ENCODE measurements at regions not wholly inside any gene's neighbourhood (a gene's known extent, or its start where the extent isn't known, plus 50 kb on each side); places are given as distances from the start of the nearest gene placed in this dataset.

DNA sequence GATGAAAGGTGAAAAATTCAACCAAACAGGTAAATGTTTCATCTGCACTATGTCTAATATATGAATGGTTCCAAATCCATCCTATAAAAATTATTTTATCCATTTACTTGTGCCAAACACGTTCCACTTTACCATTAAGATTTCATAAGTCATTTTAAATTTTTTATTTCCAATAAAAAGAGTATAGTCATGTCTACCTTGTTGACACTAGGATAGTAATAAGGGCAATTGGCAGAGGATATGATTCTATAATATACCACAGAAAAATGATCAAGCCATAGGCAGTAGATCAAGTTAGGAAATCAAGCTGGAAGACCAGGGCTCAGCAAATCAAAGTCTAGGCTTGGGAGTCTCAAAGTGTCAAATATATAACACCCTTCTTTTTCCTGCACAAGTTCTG is 384.3 kb downstream of the METTL4 start:
- TF ChIP-seq CTCF (IDR thresholded peaks at IDR 0.05; ENCODE audit: extremely low read depth, insufficient read depth, missing control alignments) = no peak
- in situ Hi-C loops (cut with MboI; ENCODE audit: low pct_unique_long_range_greater_than_20kb, low sequenced_read_pairs, unreplicated experiment) = no loop called here
- no peak for DNase-seq (ENCODE audit: low spot score)

DNA sequence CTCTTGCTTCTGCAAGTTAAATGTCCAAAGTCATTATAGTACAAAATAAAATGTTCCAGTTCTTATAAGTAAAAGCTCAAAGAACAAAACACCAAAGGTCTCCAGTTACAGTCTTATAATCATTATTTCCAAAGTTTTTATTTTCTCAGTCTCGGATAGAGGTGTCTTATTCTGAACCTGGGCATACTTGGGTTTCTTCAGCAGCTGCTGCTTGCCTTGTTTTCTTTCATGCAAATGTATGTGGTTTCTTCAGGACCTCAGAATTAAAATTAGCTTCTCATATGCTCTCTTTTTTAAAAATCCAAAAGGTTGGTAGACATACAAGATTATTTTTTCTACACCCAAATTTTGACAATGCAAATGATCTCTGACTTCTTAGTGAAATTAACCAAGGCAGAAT is 383.0 kb downstream of the METTL4 start:
- in situ Hi-C loops (cut with MboI; ENCODE audit: low pct_unique_long_range_greater_than_20kb, low sequenced_read_pairs, unreplicated experiment) = no loop called here
- DNase-seq (ENCODE audit: low spot score) = no peak
- no peak for TF ChIP-seq CTCF (IDR thresholded peaks at IDR 0.05; ENCODE audit: extremely low read depth, insufficient read depth, missing control alignments)

DNA sequence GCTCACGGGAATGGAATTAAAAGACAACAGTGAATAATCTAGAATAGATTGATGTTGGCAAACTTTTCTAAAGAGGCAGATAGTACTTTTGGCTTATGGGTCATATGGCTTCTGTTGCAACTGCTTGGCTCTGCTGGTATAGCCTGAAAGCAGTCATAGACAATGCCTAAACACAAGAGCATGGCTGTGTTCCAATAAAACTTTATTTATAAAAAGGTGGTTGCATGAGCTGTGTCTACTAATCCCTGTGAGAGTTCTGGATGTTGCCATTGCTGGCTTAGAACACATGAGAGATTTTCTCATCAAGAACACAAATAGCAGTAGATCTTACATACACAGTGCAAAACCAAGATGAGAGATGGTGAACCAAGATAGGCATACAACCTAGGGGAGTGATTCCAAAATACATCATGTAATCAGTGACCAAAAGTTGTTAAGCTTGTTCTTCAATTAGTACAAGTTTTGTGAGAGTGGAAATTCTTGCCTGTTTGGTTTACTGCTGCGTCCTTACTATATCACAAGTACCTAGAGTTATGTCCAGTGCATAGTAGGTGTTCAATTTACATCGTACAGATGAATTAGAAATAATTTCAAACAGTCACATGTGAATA is 380.0 kb downstream of the METTL4 start:
- no peak for TF ChIP-seq CTCF (IDR thresholded peaks at IDR 0.05; ENCODE audit: extremely low read depth, insufficient read depth, missing control alignments)
- no peak for DNase-seq (ENCODE audit: low spot score)

GRCh38 chr18:2192562-2192961 is 378.7 kb downstream of the METTL4 start:
- DNase-seq (ENCODE audit: low spot score) = no peak
- no peak for TF ChIP-seq CTCF (IDR thresholded peaks at IDR 0.05; ENCODE audit: extremely low read depth, insufficient read depth, missing control alignments)
- in situ Hi-C loops (cut with MboI; ENCODE audit: low pct_unique_long_range_greater_than_20kb, low sequenced_read_pairs, unreplicated experiment) = no loop called here

More for the DNA sequence above, 380.0 kb downstream of the METTL4 start:
- in situ Hi-C loops (cut with MboI; ENCODE audit: low pct_unique_long_range_greater_than_20kb, low sequenced_read_pairs, unreplicated experiment) = no loop called here

DNA sequence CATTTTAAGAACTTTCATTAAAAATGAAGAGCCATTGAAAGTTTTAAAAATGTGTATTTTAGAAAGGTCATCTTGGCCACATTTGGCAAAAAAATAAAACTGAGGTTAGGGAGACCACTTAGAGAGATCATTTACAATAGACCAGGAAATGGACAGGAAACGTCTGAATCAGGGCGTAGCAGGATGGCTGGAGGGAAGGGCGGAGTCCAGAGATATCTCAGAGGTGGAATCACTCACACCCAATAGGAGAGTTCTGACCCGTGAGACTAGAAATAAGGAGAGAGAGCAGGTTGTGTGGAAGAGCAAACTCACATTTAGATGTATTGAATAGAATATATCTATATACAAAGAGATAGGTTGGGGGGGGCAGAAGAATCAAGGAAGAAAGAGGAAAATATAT is 373.4 kb downstream of the METTL4 start:
- in situ Hi-C loops (cut with MboI; ENCODE audit: low pct_unique_long_range_greater_than_20kb, low sequenced_read_pairs, unreplicated experiment) = no loop called here
- no peak for TF ChIP-seq CTCF (IDR thresholded peaks at IDR 0.05; ENCODE audit: extremely low read depth, insufficient read depth, missing control alignments)
- no peak for DNase-seq (ENCODE audit: low spot score)

- no peak for TF ChIP-seq CTCF (IDR thresholded peaks at IDR 0.05; ENCODE audit: extremely low read depth, insufficient read depth, missing control alignments)
- in situ Hi-C loops (cut with MboI; ENCODE audit: low pct_unique_long_range_greater_than_20kb, low sequenced_read_pairs, unreplicated experiment) = no loop called here
- DNase-seq (ENCODE audit: low spot score) = no peak
Observed at GRCh38 chr18:2199060-2199459, 372.2 kb downstream of the METTL4 start.

Data from GM13977 (cell line).